HG02981 (cell line): ENCODE measurements at regions not wholly inside any gene's neighbourhood (a gene's known extent, or its start where the extent isn't known, plus 50 kb on each side); places are given as distances from the start of the nearest gene placed in this dataset.
"Not testable (repeated sequence)": the region's sequence is repeated elsewhere in the genome, so short reads cannot be mapped to it uniquely, and the experiment has no call there.

Experiments used
- ATAC-seq: cut with Tn5 transposase; IDR thresholded peaks from one replicate; pipeline ENCODE4 v1.9.1; 2021; ENCODE audit warnings: mild to moderate bottlenecking, moderate library complexity; ENCODE audit not compliant: unreplicated experiment

DNA sequence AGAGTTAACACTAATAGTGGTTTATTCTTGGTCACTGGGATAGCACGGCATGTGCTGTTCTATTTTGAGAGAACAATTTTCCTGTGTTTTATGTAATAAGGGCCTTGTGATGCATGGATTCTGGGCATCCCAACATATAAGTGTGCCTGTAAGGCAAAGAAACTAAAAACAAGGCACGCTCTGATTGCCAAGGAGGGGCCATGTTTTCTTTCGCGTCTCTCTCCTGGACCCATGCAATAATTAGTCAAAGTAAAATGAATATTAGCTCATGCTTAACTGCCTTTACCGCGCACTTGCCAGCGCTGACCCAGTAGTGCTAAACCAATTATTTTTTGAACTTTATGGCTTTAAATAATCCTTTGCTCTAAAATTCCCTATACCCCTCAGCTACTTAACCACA lies 140.9 kb downstream of the PSAT1 start:
- ATAC-seq: no peak

GRCh38 chr9:78438211-78438610 lies 141.3 kb downstream of the PSAT1 start:
- no peak for ATAC-seq

GRCh38 chr9:78438780-78439179 lies 141.9 kb downstream of the PSAT1 start:
- ATAC-seq: no peak

- peak; percentile 88 for ATAC-seq
Observed at GRCh38 chr9:78439190-78439865, 142.4 kb downstream of the PSAT1 start.

DNA sequence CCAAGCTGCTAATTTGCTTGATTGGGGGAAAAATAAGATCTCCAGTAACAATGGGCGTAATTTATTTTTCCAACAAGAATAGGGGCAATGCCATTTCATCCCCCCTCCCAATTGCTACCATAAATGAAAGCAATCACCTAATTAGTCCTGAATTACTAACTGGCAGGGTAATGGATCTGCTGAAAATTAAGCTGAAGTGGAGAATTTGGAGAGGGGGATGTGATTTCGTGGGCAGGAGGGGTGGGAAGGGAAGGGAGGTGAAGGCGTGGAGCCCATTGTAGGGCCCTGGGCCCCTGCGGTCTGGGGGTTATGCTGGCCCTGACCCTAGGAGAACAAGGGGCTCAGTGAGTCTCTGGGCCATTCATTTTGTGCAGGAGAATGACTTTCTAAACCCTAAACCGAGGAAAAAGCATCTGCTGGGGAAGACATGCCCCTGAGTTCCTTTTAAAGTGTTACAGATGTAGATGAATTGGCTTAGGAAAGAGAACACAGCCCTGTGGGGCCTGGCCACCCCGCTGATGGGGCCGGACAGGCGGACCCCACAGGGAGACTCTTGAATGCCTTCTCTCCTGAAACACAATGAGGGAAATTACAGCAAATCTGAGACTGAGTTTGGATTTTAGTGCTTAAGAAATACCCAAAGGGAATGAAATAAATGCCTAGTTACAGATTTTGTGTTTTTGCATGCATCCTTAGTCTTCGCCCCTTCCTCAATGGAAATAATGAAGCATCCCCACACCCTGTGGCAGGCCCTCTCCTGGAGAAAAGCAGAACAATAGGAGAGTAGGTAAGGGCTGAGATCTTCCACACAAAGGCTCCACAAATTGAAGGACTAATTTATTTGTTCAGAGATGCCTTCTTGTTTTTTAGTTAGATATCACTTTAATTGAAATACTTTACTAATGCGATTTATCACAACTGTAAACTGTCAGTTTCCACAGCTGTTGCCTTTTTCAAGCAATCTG lies 143.2 kb downstream of the PSAT1 start:
- ATAC-seq: no peak

GRCh38 chr9:78441396-78441795 lies 144.5 kb downstream of the PSAT1 start:
- no peak for ATAC-seq

DNA sequence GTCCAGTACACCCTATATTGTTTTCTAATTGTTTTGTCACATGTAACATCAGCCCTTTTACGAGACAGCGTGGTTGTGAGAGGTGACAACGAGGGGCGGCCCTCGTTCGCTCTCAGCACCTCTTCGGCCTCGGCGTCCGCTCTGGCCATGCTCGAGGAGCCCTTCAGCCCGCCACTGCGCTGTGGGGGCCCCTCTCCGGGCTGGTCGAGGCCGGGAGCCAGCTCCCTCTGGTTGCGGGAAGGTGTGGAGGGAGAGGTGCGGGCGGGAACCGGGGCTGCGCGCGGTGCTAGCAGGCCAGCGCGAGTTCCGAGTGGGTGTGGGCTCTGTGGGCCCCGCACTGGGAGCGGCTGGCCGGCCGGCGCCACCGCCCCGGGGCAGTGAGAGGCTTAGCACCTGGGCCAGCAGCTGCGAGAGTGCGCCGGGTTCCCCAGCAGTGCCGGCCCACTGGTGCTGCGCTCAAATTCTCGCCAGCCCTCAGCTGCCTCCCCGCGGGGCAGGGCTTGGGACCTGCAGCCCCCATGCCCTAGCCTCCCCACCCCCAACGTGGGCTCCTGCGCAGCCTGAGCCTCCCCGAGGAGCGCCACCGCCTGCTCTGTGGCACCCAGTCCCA lies 145.0 kb downstream of the PSAT1 start:
- no peak for ATAC-seq

DNA sequence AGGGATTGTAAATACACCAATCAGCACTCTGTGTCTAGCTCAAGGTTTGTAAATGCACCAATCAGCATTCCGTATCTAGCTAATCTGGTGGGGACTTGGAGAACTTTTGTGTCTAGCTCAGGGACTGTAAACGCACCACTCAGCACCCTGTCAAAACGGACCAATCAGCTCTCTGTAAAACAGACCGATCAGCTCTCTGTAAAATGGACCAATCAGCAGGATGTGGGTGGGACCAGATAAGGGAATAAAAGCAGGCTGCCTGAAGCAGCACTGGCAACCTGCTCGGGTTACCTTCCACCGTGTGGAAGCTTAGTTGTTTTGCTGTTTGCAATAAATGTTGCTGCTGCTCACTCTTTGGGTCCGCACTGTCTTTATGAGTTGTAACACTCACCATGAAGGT lies 145.7 kb downstream of the PSAT1 start:
- not testable (repeated sequence) for ATAC-seq

- no peak for ATAC-seq
Observed at GRCh38 chr9:78443946-78444345, 147.0 kb downstream of the PSAT1 start.

DNA sequence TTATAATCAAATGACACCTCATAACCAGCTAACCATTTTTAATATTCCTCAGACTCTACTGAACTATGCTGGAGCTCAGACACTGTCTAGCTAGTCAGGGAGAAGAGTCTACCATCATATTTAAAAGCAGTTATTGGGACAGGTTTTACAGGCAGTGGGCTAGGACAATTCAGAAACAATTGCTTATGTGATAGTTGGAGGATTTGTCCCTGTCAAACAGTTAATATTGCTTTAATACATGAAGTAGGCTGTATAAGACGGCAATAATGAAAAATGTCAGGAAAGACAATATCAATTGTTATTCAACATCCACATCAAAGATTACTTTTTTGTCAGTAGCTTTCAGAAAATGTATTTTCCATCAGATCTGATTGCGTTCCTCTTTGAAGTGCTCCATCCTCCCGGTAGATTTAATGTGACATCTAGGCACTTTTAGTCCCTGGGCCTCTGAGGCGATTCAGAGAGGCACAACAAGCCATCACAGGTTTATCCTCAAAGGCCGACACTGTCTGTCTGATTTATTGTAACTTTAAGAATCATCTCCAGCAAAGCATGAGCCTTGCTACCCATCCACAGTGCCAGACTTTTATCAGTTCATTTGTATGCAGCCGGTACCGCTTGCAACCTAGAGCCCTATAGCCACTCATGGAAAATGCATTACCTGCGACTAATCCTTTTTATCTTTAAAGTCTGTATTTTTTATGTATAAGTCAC lies 152.2 kb downstream of the PSAT1 start:
- ATAC-seq: no peak

DNA sequence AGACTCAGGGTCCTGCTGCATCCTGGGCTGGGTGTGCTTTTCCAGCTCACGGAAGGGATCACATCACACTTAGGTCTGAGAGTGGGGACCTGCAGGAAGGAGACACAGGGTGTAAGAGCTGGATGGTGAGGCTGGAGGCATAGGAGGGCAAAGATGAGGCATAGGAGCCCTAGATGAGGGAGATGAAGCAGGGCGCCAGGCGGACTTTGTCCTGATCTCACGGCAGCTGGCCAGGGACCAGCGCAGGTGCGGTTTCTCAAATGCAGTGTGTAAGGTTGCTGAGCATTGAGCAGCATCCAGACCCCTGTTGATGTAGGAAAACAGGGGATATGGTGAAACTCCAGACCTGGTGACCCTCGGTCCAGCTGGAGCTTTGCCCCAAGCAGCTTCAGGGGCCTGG lies 156.5 kb downstream of the PSAT1 start:
- ATAC-seq: no peak

DNA sequence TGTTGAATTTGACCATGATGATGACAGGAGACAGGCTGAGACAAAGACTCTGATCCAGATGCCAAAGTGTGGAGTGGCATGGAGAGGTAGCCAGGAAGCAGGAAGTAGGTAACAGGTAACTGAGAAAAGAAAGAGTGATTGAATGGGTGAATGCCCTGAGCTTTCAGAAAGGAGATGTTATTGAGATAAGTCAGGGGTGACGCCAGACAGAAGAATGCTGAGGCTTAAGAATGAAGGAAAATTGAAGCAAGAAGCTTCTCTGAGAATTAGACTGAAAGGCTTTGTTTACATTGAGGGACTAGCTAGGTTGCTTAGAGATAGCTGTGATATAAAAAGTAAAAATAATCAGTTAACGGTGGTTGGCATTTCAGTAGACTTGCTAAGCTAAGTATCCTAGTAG lies 165.7 kb downstream of the PSAT1 start:
- ATAC-seq: no peak

DNA sequence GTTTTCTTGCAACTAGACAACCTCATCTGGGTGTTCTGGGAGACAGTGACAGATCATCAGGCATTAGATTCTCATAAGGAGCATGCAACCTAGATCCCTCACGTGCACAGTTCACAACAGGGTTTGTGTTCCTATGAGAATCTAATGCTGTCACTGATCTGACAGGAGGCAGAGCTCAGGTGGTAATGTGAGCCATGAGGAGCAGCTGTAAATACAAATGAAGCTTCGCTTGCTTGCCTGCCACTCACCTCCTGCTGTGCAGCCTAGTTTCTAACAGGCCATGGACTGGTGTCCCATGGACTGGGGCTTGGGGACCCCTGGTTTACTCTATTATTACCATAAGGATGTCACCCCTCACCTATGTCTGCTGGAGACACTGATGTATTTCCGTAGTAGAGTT lies 166.8 kb downstream of the PSAT1 start:
- no peak for ATAC-seq

DNA sequence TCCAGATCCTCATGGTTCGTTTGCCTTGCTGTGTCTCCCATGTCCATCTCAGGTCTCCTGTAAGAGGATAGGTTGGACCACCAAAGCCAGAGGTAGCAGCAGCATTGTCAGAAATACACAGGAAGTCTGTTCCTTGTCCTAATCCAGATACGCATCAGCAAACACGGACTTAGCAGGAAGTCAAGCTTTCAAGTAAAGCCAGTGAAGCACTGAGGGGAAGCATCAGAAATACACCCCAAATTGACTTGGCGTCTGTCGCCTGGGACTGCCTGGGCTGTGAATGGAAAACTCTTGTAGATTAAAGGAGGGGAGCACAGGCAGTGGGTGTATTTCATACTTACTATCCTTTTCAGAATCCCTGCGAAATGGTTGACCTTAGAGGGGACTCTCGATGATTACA lies 171.3 kb downstream of the PSAT1 start:
- ATAC-seq: no peak

- no peak for ATAC-seq
Observed at GRCh38 chr9:78468974-78469576, 172.2 kb downstream of the PSAT1 start.

- ATAC-seq: no peak
Observed at GRCh38 chr9:78470216-78470615, 173.3 kb downstream of the PSAT1 start.

DNA sequence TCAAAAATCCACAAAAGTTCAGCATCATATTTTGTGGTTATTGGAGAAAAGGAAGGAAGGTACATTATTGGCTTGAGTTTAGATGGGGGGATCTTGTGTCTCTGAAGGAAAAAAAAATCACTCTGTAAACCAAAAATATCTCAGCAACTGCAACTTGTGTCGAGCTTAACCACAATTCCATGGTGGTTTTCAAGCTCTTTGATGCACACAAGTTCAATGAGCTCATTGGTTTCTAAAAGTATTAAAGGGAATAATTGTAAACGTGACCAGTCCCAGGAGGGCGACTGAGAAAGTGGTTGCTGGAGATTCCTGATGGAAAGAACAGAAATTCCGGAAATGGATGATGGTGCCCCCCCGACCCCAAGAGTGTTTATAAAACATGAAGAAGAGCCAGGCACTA lies 173.8 kb downstream of the PSAT1 start:
- ATAC-seq: no peak

- ATAC-seq: no peak
Observed at GRCh38 chr9:78472111-78472510, 175.2 kb downstream of the PSAT1 start.

DNA sequence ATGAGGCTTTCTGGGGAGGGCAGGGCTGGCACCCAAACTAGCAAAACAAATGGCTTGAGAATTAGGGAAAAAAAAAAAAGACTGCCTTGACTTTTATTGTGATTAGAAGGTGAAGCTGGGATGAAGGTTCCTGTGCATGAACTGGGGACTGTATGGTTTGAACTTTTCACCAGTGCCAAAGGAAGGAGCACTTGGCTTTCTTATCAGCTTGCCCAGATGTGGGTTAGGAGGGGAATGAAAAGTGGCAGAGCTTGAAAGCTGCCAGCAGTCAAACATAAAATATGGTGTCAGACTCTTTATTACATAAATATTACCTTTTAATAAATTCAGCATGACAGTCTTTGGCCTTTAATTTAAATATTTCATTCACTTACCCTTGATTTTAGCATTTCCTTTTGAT lies 182.5 kb downstream of the PSAT1 start:
- ATAC-seq: no peak

DNA sequence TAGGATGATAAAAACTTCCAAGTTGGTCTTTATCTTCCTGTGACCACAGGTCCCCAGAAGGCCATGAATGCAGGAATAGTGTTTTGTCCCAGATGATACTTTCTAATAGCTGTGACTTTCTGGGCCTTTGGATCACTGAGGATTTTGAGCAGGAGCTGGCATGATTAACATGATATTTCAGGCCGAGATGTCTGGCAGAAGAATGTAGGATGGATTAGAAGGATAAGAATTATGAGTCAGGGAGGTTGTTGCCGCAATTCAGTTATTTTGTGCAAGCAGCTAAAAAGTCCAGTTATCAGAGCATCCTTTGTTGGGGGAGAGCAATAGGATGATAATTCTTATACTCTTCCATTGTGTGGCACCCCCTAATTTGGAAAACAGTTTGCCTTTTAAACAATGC lies 189.7 kb downstream of the PSAT1 start:
- no peak for ATAC-seq

GRCh38 chr9:78490231-78490630 lies 193.3 kb downstream of the PSAT1 start:
- ATAC-seq: no peak
